Left lobe of liver (tissue), 2 donors: ENCODE measurements at regions not wholly inside any gene's neighbourhood (a gene's known extent, or its start where the extent isn't known, plus 50 kb on each side); places are given as distances from the start of the nearest gene placed in this dataset.

ENCODE experiments used
- ATAC-seq: fragments of 200-7000 bp; cut with Tn5 transposase; one replicate; pipeline ENCODE4 v1.9.1; 2020; ENCODE audit warnings: mild to moderate bottlenecking, moderate library complexity
- DNase-seq: peaks from one replicate; pipeline ENCODE4 v3.0.0-alpha.2; 2020; ENCODE audit warnings: low spot score
- donor health status: DM: no; HTN: no; CAD: no; lungs with moderate emphysema.
- donor health status: DM: no; HTN: yes; CAD: no.

DNA sequence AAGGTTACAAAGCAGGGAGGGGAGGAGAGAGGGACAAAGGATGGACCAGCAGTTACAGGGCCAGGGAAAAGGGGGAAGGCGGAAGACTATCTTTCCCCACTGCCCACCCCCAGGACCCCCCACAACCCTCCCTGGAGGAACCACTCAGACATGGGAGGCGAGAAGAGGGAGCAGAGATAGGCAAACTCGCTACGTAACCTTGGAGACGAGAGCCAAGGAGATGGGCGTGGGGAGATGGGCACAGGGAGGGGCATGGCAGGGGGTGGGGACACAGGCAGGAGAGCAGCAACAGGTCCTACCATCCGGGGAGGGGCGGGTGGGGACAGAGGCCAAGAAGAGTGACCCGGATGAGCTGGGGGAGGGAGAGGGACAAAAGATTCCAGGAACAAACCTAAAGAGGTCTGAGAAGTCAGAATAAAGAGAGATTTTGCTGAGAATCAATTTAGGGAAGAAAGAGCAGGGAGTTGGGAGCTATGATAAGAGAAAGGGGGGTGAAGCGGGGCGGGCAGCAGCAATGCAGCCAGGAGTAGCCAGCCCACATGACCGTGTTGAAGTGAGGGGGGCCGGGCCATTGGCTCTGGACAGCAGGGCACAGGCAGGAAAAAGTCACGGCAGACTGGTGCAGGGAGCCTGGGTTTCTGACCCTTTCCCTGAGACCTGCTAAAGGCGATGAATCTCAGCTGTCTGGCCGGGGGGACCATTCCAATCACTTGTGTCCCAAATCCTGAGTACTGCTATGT lies 128.4 kb downstream of the BUD13 start:
- ATAC-seq (no peak), DNase-seq (no peak)

DNA sequence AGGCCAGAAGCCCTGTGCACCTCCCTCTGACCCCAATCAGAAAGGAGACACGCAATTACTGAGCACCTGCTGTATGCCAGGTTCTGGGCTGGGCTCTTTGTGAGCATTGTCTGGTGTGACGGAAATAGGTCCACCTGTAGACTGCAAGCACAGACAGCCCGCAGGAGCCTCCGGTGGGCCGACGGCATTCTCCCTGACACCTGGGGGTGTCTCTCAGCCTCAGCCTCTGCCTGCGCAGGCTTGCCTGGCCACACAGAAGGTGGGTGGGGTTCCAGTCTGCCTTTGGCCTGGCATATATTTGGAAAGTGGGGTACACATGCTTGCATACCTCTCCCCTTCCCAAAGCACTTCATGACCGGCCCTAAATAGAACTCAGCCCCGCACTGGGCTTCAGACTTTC lies 129.3 kb downstream of the BUD13 start:
- ATAC-seq (no peak), DNase-seq (no peak)

DNA sequence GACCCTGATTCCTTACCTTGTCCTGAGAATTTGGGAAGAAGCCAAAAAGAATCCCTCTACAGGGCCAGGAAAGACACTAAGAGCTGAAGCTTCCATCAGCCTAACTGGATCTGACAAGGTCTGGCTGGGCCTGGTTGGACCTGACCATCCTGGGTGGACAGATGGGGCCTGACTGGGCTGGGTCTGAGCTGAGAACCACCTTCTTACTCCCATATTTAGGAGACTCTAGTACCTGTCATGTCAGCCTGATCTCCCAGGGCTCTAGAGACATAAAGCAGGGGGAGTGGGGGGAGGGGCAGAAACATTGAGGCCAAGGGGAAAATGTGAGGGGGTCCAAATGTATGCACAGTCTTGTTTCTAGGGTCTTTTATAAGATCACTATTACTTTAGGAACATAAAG lies 129.9 kb downstream of the BUD13 start:
- no peak for ATAC-seq

DNA sequence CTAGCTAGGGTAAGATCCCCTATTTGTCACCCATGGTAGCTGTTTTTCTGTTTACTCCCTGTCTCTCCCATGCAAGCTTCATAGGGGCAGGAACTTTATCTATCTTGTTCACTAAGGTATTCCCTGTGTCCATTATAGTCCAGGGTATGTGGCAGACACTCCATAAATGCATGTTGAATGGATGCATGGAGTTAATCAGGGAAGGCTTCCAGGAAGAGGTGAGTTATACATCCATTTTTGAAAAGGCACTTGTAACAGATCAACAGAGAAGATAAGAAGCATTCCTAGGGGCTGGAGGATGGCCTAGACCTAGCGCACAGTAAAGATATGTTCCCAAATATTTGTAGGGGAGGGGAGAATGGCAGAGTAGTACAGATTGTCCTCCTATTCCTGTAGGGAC lies 130.3 kb downstream of the BUD13 start:
- ATAC-seq: no peak
- no peak for DNase-seq

More for the DNA sequence above, 129.9 kb downstream of the BUD13 start:
- DNase-seq: no peak

DNA sequence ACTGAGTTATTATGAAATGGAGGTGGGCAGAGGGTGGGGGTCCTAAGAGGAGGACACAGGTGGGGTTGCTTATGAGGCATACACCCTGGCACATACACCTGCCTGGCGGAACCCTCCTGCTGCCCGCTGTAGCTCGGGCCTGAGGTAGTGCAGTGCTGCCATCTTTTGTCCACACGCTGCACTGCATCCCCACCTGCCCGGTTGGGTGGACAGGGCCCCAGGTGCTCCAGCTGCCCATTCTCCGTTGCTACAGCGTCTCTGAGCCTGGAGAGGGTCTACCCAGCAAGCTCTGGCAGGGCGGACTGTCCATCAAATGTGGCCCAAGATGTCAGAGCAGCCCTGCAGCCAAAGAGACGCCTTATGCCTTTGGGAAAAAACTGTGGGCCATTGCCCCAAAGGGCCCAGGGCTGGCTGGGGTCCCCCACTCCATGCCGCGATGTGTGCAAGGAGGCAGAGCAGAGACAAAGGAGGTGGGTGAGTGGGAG lies 131.2 kb downstream of the BUD13 start:
- peak; percentile 69 for DNase-seq
- ATAC-seq: peak; percentile 94

DNA sequence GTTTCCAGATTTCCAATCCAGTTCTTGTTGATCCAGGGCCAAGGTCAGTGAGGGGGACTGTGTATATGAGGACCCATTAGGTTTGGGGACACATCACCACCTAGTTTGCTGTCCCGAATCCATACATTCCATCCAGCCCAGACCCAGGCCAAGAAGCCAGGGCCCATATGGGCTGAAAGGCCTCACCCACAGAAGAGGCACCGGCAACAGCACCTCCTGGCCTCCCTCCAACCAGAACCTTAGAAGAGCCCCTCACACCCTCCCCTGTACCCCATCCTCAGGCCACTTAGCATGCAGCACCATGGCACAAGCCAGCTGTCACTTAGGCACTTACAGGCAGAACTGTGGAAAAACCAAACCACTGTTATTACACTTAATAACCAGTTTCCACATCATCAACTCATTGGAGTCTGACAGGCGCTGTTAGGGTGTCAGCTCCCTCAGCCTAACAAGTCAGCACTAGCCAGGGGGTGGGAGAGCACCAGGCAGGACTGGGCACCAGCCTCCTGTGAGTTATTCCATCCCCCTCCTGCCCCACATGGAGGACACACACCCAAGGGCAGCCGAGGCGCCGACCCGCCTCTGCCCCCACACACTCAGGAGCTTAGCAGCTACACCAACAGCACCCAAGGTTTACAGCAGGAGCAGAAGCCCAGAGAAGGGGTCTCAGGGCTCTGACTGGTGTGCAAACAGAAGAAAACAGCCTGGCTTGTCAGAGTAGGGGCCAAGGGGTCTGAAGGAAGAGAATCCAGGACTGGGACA lies 132.0 kb downstream of the BUD13 start:
- ATAC-seq (no peak), DNase-seq (no peak)

DNA sequence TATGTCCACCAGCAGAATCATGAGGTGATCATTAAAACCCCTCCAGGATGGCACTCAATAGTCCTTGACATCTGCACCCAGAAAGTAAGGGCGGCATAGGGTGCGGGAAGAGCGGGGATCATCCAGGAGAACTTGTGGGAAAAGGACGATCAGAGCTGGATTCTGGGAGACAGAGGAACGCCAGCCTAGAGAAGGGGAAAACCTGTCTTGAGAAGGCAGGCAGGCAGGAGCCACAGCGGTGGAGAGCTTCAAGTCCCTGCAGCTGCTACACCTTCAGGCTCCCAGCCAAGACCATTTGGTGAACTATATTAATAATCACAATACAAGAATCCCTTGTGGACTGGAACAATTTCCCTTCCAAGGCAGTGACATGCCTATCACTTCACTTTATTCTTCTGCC lies 134.3 kb downstream of the BUD13 start:
- ATAC-seq (no peak), DNase-seq (no peak)

DNA sequence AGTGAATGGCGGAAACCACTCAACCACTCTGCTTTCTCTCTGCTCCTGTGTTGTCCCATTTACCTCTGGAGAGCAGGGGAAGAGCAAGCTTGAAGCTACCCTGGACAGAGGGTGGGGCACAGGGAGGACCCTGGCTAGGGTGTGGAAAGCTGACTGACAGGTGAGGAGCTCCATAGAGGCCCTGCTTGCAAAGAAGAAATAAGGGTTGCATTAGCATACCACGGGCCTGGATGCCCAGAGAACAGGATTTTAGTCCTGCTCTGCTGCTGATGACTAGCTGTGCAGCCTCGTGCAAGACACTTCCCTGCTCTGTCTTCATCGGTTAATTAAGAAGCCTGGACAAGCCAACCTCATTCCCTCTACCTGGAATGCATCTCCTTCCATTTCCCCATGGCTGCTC lies 135.0 kb downstream of the BUD13 start:
- ATAC-seq (no peak), DNase-seq (no peak)

DNA sequence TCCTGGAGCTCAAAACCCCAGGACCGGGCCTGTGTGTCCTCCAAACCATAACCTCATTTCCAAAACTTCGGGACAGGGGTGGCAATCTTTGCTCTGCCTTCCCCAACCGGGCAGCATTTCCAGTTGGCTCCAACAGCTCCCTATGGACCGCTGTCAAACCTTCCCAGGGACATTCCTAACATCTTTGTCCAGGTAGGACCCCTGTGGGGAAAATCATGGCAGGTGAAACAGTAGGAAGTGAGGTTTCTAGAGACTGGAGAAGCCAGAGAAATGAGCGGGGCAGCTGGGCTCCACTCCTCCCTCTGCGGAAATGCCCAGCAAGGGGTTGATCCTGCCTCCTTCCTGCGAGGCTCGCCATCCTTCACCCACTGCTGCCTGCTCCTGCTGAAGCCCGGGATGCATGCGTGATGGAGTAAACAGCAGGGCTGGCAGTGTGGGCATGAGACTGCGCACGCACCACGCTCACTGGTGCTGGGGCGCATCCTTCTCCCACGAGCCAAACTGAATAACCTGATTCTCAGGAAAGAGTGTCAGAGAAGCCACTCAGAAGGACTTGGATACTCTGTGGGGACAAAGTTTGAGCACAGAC lies 136.4 kb downstream of the BUD13 start:
- no peak for ATAC-seq

DNA sequence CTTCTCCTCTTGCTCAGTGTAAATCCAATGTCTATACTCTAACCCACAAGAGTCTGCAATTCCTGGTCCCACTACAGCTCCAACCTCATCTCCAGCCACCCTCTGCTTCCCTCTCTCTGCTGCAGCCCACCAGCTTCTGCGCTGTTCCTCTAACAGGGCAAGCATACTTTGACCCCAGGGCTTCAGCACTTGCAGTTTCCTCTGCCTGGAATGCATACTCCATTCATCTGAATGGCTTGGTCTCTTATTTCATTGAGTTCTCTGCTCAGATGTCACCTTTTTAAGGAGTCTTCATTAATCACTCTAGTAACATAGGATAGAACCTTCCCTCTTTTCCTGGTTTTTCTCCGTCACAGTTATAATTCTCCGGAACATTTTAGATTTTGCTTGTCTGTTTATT lies 141.6 kb downstream of the BUD13 start:
- DNase-seq: no peak

More for the DNA sequence above, 136.4 kb downstream of the BUD13 start:
- no peak for DNase-seq

DNA sequence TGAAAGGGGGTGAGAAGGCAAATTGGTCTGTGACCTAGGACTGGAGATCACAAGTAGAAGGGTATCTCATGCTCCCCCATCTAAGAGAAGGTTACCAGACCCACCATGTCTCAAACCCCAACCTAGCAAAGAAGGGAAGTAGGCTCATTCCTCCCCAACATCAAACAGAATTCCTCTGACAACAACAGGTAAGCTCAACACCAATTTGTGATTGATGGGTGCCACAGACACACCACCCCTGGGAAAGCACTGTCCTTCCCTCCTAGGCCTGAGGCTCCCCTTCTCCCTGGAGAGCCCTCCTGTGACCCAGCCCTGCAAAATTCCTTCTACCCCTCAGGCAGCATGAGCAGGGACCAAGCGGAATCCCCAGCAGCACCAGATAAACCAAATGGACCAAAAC lies 154.3 kb downstream of the BUD13 start:
- ATAC-seq (no peak), DNase-seq (peak; percentile 15)

More for the DNA sequence above, 141.6 kb downstream of the BUD13 start:
- no peak for ATAC-seq

DNA sequence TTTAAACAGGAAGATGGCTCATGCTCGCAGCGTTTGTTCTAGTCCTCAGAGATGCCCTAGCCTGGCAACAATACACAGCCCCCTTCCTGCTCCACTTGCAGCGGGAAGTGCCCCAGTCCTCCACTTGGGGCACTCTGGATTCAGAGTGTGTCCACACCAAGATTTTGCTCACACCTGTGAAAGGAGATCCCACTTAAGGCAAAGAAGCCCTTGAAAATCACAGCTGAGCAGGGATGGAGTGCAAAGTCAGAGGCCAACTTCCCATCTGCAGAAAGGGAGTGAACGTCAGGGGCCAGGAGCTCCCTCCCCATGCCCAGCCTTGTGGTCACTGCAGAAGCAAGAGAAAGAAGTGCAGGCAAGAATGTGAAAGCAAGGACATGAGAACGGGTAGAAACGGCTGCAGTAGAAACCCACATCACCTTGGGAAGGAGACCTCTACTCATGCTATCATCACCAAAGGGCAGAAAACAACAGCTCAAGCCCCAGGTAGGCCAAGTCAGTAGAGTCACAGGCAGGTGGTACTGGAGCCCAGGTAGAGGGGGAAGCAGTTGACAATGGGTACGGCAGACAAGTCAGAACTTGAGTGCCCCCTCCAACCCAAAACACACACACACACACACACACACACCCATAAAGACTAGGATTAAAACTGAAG lies 157.4 kb downstream of the BUD13 start:
- DNase-seq (peak; percentile 16), ATAC-seq (no peak)

DNA sequence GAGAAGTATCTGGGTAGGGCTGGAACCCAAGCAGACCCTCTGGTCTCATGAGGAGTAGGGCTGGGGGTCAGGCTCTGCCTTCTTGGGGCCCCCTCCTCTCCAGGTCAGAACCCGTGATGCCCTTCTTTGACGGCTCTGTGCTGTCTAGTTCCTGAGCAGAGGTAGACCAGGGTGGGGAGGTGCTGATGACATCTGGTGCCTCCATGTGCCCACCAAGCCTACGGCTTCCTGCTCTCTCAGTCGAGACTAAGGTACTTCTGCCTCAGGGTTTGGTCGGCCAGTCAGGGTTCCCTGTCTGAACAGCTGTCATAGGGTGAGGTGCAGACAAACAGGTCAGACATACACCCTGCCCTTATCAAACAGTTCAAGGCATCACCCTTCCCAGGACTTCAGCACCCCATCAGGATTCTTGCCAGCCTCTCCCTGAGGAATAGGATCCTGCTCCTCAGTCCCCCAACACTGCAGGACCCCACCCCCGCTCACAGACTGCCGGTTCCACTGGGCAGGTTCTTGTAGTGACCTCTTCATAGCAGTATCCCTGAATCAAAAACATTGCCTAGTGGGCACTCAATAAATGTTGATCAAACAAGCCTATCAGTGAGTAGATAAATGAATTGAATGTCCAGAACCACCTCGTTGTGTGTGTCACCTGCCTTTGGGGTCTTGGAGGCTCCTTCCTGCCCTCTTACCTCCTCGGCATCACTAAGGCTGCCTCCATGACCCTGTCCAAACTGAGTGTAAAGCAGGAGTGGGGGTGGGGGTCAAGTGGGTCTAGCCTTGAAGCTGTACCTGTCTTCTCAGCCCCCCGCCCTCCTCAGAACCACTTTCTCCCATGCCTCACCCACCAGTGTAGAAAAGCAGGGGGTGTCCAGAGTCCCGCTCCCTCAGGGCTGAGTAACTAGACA lies 158.2 kb downstream of the BUD13 start:
- peak; percentile 35 for DNase-seq
- ATAC-seq: no peak

DNA sequence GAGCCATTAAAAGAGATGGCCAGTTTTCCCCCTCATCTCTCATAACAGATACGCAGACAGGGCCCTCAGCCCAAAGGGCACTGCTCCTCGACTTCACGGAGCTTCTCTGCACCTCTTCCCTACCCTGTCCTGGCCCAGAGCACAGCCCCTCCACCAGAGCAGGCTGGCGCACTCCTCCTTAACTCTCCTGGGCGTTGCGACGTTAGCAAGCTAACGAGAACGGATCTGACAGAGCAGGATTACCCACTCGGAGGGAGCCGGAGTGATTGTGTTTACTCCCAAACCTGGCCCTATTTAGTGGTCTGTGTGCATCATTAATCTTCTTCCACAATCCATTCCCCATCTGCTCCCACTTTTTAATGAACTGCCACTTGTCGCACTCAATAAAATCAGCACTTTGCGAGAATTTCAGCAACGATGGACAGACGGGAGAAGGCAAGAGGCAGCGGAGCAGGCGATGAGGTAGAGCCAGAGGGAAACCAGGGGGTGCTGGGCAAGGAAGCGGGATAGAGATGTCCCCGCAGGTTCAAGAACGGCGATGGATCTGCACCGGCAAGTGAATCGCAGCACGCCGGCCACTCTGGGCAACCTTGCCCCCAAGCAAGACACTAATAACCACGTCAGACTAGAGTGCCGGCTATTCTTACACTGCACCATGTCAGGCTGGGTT lies 159.4 kb downstream of the BUD13 start:
- ATAC-seq (no peak), DNase-seq (peak; percentile 28)

DNA sequence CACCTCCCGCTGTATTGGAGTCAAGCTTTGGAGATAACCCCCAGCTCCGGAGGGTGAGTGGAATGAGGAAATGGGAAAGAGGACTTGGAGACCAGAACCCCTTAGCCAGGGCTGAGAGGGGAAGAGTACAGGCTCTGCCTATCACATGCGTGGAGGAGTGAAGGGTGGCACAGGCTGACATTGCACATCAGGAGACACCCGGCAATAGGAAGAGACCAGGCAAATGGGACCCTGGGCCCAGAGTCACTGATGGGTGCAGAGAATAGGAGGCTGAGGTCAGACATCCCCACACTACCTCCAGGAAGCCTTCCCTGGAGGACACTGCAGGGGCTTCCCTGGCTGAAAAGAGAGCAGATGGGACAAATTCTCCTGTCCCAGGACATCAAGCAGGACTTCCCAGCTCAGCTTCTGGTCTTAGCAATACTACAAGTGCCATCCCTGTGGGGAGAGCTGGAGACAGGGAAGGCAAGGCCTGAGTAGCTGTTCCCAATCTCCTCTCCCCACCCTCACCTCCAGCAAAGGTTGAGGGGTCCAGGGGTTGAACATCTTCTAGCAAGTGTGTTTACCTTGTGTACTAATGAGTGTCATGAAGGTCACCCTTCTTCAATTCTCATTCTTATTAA lies 160.7 kb downstream of the BUD13 start:
- DNase-seq (peak; percentile 35), ATAC-seq (no peak)

DNA sequence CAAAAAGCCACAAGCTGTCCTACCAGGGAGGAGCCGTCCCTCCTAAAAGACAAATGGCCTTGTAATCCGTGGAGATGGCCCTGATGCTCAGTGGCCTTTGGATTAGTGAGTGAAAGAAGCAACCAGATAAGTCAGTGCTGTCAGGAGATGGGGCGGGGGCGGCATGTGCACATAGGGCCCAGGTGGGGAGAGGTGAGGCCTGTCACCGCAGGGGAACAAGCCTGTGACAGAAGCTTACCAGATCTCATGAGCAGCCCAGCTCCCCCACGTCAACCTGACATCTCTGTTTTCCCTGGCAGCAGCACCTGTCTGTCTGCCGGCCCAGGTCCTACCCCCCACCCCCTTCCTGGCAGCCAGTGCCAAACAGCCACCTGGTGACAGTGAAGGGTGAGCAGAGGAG lies 162.6 kb downstream of the BUD13 start:
- ATAC-seq (no peak), DNase-seq (peak; percentile 37)

DNA sequence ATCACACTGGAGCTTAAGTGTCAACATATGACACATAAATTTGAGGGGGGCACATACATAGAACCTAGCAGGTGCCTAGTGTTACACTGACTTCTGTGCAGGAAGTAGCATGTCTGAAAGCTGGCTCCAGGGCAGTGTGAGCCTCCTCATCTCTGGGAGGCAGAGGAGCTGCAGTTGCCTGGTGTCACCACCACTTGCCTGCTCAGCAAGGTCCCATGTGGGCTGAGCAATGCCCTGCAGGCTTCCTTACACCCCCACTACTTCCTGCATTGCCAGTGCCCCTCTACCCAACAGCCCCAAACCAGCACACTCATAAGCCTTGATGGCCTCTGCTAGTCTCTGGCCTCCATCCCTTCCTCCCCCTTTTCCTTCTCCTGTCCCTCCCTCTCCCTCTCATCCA lies 165.8 kb downstream of the BUD13 start:
- ATAC-seq (no peak), DNase-seq (peak; percentile 7)

DNA sequence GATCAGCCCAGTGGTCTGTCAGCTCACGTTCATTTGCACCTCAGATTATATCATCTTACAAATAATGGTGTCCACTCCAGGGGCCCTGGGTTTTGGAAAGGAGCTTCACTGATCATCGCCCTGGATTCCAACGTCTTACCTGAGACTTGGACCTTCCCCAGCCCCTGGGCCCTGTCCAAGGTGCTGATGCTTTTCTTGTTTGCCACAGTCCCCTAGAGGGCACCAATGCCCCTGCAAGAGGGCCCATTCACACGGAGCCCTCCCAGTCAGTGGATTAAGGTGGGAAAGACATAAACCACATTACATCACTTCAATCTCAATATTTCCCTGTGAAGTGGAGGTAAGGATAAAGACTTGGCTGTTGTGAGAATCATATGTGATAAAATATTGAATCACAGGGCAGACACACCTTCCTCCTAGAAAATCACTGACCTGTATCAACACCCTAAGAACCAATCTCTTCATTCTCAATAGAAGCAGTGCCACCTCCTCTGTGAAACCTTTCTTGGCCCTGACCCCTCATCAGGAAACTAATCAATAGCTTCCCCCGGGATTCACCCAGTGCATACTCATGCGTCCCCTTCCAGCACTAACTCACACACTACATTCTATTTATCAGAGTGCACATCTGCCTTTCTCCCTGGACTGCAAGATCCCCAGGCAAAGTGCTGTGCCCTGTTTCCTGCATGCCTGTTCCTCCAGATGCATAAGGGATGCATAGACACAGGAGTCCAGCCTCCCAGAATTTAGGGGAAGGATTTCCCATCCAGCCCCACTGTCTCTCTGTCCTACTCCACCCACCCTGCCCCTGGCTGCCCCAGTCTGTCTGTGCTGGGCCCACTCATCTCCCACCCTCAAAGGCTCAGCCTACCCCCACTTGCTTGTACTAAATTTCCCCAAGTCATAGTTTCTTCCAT lies 167.0 kb downstream of the BUD13 start:
- ATAC-seq (peak; percentile 92), DNase-seq (peak; percentile 62)
